ENCODE measurements at regions not wholly inside any gene's neighbourhood (a gene's known extent, or its start where the extent isn't known, plus 50 kb on each side); places are given as distances from the start of the nearest gene placed in this dataset.

GRCh38 chr20:50250679-50251382 is 60.2 kb downstream of the CEBPB start (continued):
- no peak for TF ChIP-seq GTF2I (CRISPR knock-in tag; conservative IDR thresholded peaks at IDR 0.05)
- TF ChIP-seq, protein P1, sequence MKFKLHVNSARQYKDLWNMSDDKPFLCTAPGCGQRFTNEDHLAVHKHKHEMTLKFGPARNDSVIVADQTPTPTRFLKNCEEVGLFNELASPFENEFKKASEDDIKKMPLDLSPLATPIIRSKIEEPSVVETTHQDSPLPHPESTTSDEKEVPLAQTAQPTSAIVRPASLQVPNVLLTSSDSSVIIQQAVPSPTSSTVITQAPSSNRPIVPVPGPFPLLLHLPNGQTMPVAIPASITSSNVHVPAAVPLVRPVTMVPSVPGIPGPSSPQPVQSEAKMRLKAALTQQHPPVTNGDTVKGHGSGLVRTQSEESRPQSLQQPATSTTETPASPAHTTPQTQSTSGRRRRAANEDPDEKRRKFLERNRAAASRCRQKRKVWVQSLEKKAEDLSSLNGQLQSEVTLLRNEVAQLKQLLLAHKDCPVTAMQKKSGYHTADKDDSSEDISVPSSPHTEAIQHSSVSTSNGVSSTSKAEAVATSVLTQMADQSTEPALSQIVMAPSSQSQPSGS (CRISPR knock-in tag; IDR thresholded peaks at IDR 0.05; ENCODE audit: borderline replicate concordance, low read depth): no peak

GRCh38 chr20:50251383-50251748 is 60.7 kb downstream of the CEBPB start:
- Mint-ChIP-seq H3K9me3 (no peaks in the 10 kb centered on the region), H3K27ac (no peak overlapping the region), H3K4me1 (peaks cover 4% of the 10 kb centered on the region), H3K36me3 (no peaks in the 10 kb centered on the region), H3K27me3 (ENCODE audit: low read depth) (no peaks in the 10 kb centered on the region), H3K4me3 (no peak overlapping the region)
- ChIA-PET POLR2A (no interaction called here), CTCF (no interaction called here)
- TF ChIP-seq NFATC4 (CRISPR knock-in tag; IDR thresholded peaks at IDR 0.05): no peak
- TF ChIP-seq USF1 (CRISPR knock-in tag; IDR thresholded peaks at IDR 0.05): no peak
- TF ChIP-seq, protein P1 (CRISPR knock-in tag; IDR thresholded peaks at IDR 0.05; ENCODE audit: borderline replicate concordance, low read depth): no peak
- TF ChIP-seq ZNF281 (CRISPR knock-in tag; IDR thresholded peaks at IDR 0.05): no peak
- TF ChIP-seq FOXK1 (CRISPR knock-in tag; IDR thresholded peaks at IDR 0.05): no peak
- no peak for TF ChIP-seq ZNF416 (CRISPR knock-in tag; IDR thresholded peaks at IDR 0.05)
- no peak for TF ChIP-seq ATF1 (CRISPR knock-in tag; IDR thresholded peaks at IDR 0.05)
- TF ChIP-seq TCF7 (CRISPR knock-in tag; IDR thresholded peaks at IDR 0.05; ENCODE audit: low read depth): no peak
- TF ChIP-seq, protein P2, sequence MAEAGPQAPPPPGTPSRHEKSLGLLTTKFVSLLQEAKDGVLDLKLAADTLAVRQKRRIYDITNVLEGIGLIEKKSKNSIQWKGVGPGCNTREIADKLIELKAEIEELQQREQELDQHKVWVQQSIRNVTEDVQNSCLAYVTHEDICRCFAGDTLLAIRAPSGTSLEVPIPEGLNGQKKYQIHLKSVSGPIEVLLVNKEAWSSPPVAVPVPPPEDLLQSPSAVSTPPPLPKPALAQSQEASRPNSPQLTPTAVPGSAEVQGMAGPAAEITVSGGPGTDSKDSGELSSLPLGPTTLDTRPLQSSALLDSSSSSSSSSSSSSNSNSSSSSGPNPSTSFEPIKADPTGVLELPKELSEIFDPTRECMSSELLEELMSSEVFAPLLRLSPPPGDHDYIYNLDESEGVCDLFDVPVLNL (CRISPR knock-in tag; IDR thresholded peaks at IDR 0.05; ENCODE audit: borderline replicate concordance, low read depth): no peak
- TF ChIP-seq TP53 (CRISPR knock-in tag; IDR thresholded peaks at IDR 0.05): no peak
- TF ChIP-seq ZNF121 (CRISPR knock-in tag; IDR thresholded peaks at IDR 0.05): no peak
- TF ChIP-seq, protein P3, sequence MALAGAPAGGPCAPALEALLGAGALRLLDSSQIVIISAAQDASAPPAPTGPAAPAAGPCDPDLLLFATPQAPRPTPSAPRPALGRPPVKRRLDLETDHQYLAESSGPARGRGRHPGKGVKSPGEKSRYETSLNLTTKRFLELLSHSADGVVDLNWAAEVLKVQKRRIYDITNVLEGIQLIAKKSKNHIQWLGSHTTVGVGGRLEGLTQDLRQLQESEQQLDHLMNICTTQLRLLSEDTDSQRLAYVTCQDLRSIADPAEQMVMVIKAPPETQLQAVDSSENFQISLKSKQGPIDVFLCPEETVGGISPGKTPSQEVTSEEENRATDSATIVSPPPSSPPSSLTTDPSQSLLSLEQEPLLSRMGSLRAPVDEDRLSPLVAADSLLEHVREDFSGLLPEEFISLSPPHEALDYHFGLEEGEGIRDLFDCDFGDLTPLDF (CRISPR knock-in tag; IDR thresholded peaks at IDR 0.05): no peak
- TF ChIP-seq, protein P4, sequence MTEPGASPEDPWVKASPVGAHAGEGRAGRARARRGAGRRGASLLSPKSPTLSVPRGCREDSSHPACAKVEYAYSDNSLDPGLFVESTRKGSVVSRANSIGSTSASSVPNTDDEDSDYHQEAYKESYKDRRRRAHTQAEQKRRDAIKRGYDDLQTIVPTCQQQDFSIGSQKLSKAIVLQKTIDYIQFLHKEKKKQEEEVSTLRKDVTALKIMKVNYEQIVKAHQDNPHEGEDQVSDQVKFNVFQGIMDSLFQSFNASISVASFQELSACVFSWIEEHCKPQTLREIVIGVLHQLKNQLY (CRISPR knock-in tag; IDR thresholded peaks at IDR 0.05): no peak
- TF ChIP-seq NR3C1 (CRISPR knock-in tag; conservative IDR thresholded peaks at IDR 0.05; ENCODE audit: low read depth): no peak
- no peak for TF ChIP-seq ZNF671 (CRISPR knock-in tag; IDR thresholded peaks at IDR 0.05)
- TF ChIP-seq ARID4B (CRISPR knock-in tag; IDR thresholded peaks at IDR 0.05; ENCODE audit: borderline replicate concordance): no peak
- TF ChIP-seq ZNF396 (CRISPR knock-in tag; IDR thresholded peaks at IDR 0.05; ENCODE audit: borderline replicate concordance): no peak
- no peak for ATAC-seq
- no peak for DNase-seq (ENCODE audit: low spot score)

Measured in WTC11 (cell line).